Esophagus squamous epithelium (tissue), 4 donors: ENCODE measurements at regions not wholly inside any gene's neighbourhood (a gene's known extent, or its start where the extent isn't known, plus 50 kb on each side); places are given as distances from the start of the nearest gene placed in this dataset.

Source experiments
- CTCF ChIP-seq, 6 experiments: fragments of 450-650 bp in 4 of 6; fragments of 200-600 bp in 2 of 6; sonication (generic) in 2 of 6; IDR thresholded peaks; one replicate each; pipeline ENCODE4 v1.5.1; 2016 to 2019; ENCODE audit warnings: antibody characterized with exemption in 6 of 6, mild to moderate bottlenecking in 4 of 6, moderate library complexity in 4 of 6
- POLR2A ChIP-seq, 4 donors: fragments of 450-650 bp; IDR thresholded peaks; one replicate each; pipeline ENCODE4 v1.6.1; 2017; ENCODE audit warnings: antibody characterized with exemption in 4 of 4, mild to moderate bottlenecking in 4 of 4, moderate library complexity in 3 of 4

DNA sequence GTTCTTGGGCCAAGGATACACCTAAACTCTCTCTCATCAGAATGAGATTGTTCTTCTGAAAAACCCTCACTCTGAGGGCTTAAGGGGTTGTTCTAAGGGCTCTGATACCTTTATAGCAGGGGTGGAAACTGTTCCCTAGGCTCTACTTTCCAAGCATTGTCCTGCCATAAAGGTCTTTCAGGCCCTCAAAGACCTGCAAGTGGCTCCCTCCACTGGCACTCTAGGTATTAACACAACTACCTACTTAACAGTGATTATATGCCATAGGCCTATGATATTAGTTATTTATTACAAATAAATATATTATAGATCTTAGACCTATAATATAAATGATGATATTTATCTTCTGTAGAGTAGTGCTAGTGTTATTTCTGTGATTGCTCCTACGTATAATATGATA, 473.7 kb upstream of the RPS6KA3 start:
- TF ChIP-seq CTCF (IDR thresholded peaks at IDR 0.05) (no peak), POLR2A (IDR thresholded peaks at IDR 0.05) (no peak)
